K562 (cell line): ENCODE measurements at regions not wholly inside any gene's neighbourhood (a gene's known extent, or its start where the extent isn't known, plus 50 kb on each side); places are given as distances from the start of the nearest gene placed in this dataset.

Experiments
- BRCA1 ChIP-seq, 2 experiments: fragments of 450-650 bp in 1 of 2; sonication (generic) in 1 of 2; formaldehyde crosslinking in 1 of 2; IDR thresholded peaks; 2 replicates each; pipeline versions ENCODE4 v1.5.0 to v1.6.1; 2017 to 2020; ENCODE audit warnings: mild to moderate bottlenecking in 1 of 2, missing genetic modification reagents in 1 of 2
- DDX20 ChIP-seq: fragments of 450-650 bp; IDR thresholded peaks from 2 replicates; pipeline ENCODE4 v1.6.1; 2016; ENCODE audit warnings: missing genetic modification characterization, low read depth, mild to moderate bottlenecking, missing compliant biosample characterization, moderate library complexity
- PHF21A ChIP-seq: fragments of 450-650 bp; IDR thresholded peaks from 2 replicates; pipeline ENCODE4 v1.6.1; 2017; ENCODE audit warnings: low read depth, borderline replicate concordance
- TEAD4 ChIP-seq, 2 experiments: sonication (generic) in 1 of 2; formaldehyde crosslinking in 1 of 2; IDR thresholded peaks; 2 replicates each; pipeline versions ENCODE4 v1.6.1 to v1.8.0; 2012 to 2022; ENCODE audit warnings: borderline replicate concordance in 1 of 2, inconsistent platforms in 1 of 2, low read length in 1 of 2, mild to moderate bottlenecking in 1 of 2, missing genetic modification reagents in 1 of 2
- ZNF274 ChIP-seq: IDR thresholded peaks from 2 replicates; pipeline ENCODE4 v1.6.1; 2011; ENCODE audit warnings: low read depth, mild to moderate bottlenecking, low read length, moderate library complexity, borderline replicate concordance
- ZZZ3 ChIP-seq: fragments of 450-650 bp; IDR thresholded peaks from 2 replicates; pipeline ENCODE4 v1.6.1; 2016; ENCODE audit warnings: antibody characterized with exemption, mild to moderate bottlenecking, moderate library complexity
- TF ChIP-seq, protein P1 (sequence below): sonication (generic); formaldehyde crosslinking; IDR thresholded peaks from 2 replicates; pipeline ENCODE4 v1.8.1; 2022; ENCODE audit warnings: missing genetic modification reagents
- TF ChIP-seq, protein P2 (sequence below), 3 experiments: IDR thresholded peaks in 2 of 3; conservative IDR thresholded peaks in 1 of 3; 2 replicates each; pipeline ENCODE4 v1.5.1; 2011 to 2012; ENCODE audit warnings: low read length in 3 of 3, mild to moderate bottlenecking in 3 of 3, control low read depth in 2 of 3, improper control_type of control experiment in 1 of 3, inconsistent platforms in 1 of 3, low read depth in 1 of 3, mixed read lengths in 1 of 3, moderate library complexity in 1 of 3; ENCODE audit not compliant: insufficient read depth in 2 of 3
- TF ChIP-seq, protein P3 (sequence below): fragments of 450-650 bp; formaldehyde crosslinking; IDR thresholded peaks from 2 replicates; pipeline ENCODE4 v1.4.0; 2020; ENCODE audit warnings: mild to moderate bottlenecking, moderate library complexity
- TF ChIP-seq, protein P4 (sequence below): sonication (generic); formaldehyde crosslinking; IDR thresholded peaks from 2 replicates; pipeline ENCODE4 v1.8.0; 2022; ENCODE audit warnings: mild to moderate bottlenecking, missing genetic modification reagents, borderline replicate concordance
- TF ChIP-seq, protein P5 (sequence below): sonication (generic); formaldehyde crosslinking; IDR thresholded peaks from 2 replicates; pipeline ENCODE4 v1.8.1; 2023; ENCODE audit warnings: mild to moderate bottlenecking, missing genetic modification reagents, moderate library complexity
- TF ChIP-seq, protein P6 (sequence below): fragments of 250-450 bp; sonication (Bioruptor Pico); IDR thresholded peaks from 2 replicates; pipeline ENCODE4 v1.8.0; 2022; ENCODE audit warnings: moderate library complexity, mild to moderate bottlenecking, inconsistent platforms

DNA sequence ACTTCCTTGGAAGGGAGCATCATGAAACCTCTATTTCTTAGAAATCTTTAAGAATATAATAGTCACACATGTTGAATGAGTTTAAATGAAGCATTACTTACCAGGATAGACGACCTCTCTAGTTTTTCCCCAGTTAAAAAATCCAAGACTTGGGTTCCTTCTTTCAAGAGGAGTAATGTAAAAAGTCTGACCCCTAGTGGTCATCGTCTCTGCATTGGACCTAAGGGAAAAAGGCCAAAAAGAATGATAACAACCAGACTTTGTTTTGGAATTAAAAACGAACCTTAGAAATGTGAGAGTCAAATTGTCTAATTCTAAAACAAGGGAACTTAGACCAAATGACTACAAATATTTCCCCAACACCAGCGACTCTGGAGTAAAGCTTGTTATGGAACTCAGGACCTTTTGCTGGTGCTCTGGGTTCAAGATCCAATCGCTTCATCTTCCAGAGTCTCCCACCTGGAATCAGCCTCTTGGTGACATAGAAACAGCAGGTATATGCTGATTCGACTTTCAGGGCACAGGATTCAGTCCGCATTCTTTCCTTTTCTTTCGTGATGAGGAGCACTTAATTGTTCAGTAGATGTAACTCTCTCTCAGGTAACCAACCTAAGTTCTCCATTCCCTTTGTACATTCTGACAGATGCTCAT lies 214.8 kb upstream of the TPRG1 start:
- TF ChIP-seq DDX20 (tag) = no peak
- no peak for TF ChIP-seq BRCA1 (IDR thresholded peaks at IDR 0.05)
- no peak for TF ChIP-seq BRCA1 (CRISPR knock-in tag; IDR thresholded peaks at IDR 0.05)
- TF ChIP-seq, protein P1, sequence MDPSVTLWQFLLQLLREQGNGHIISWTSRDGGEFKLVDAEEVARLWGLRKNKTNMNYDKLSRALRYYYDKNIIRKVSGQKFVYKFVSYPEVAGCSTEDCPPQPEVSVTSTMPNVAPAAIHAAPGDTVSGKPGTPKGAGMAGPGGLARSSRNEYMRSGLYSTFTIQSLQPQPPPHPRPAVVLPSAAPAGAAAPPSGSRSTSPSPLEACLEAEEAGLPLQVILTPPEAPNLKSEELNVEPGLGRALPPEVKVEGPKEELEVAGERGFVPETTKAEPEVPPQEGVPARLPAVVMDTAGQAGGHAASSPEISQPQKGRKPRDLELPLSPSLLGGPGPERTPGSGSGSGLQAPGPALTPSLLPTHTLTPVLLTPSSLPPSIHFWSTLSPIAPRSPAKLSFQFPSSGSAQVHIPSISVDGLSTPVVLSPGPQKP (CRISPR knock-in tag) = no peak
- TF ChIP-seq, protein P2, sequence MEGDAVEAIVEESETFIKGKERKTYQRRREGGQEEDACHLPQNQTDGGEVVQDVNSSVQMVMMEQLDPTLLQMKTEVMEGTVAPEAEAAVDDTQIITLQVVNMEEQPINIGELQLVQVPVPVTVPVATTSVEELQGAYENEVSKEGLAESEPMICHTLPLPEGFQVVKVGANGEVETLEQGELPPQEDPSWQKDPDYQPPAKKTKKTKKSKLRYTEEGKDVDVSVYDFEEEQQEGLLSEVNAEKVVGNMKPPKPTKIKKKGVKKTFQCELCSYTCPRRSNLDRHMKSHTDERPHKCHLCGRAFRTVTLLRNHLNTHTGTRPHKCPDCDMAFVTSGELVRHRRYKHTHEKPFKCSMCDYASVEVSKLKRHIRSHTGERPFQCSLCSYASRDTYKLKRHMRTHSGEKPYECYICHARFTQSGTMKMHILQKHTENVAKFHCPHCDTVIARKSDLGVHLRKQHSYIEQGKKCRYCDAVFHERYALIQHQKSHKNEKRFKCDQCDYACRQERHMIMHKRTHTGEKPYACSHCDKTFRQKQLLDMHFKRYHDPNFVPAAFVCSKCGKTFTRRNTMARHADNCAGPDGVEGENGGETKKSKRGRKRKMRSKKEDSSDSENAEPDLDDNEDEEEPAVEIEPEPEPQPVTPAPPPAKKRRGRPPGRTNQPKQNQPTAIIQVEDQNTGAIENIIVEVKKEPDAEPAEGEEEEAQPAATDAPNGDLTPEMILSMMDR (IDR thresholded peaks at IDR 0.05 in 2 of 3, conservative IDR thresholded peaks at IDR 0.05 in 1 of 3; ENCODE audit: insufficient read depth in 2 of 3, low read depth in 1 of 3, low read length in 3 of 3) = peak; percentile 15 to 65 (median 39); a peak in 3 of 6 replicates
- TF ChIP-seq ZZZ3 = no peak
- TF ChIP-seq PHF21A = no peak
- no peak for TF ChIP-seq ZNF274
- TF ChIP-seq, protein P3, sequence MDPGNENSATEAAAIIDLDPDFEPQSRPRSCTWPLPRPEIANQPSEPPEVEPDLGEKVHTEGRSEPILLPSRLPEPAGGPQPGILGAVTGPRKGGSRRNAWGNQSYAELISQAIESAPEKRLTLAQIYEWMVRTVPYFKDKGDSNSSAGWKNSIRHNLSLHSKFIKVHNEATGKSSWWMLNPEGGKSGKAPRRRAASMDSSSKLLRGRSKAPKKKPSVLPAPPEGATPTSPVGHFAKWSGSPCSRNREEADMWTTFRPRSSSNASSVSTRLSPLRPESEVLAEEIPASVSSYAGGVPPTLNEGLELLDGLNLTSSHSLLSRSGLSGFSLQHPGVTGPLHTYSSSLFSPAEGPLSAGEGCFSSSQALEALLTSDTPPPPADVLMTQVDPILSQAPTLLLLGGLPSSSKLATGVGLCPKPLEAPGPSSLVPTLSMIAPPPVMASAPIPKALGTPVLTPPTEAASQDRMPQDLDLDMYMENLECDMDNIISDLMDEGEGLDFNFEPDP (CRISPR knock-in tag) = no peak
- TF ChIP-seq, protein P4, sequence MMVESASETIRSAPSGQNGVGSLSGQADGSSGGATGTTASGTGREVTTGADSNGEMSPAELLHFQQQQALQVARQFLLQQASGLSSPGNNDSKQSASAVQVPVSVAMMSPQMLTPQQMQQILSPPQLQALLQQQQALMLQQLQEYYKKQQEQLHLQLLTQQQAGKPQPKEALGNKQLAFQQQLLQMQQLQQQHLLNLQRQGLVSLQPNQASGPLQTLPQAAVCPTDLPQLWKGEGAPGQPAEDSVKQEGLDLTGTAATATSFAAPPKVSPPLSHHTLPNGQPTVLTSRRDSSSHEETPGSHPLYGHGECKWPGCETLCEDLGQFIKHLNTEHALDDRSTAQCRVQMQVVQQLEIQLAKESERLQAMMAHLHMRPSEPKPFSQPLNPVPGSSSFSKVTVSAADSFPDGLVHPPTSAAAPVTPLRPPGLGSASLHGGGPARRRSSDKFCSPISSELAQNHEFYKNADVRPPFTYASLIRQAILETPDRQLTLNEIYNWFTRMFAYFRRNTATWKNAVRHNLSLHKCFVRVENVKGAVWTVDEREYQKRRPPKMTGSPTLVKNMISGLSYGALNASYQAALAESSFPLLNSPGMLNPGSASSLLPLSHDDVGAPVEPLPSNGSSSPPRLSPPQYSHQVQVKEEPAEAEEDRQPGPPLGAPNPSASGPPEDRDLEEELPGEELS (CRISPR knock-in tag) = no peak
- TF ChIP-seq, protein P5, sequence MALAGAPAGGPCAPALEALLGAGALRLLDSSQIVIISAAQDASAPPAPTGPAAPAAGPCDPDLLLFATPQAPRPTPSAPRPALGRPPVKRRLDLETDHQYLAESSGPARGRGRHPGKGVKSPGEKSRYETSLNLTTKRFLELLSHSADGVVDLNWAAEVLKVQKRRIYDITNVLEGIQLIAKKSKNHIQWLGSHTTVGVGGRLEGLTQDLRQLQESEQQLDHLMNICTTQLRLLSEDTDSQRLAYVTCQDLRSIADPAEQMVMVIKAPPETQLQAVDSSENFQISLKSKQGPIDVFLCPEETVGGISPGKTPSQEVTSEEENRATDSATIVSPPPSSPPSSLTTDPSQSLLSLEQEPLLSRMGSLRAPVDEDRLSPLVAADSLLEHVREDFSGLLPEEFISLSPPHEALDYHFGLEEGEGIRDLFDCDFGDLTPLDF (CRISPR knock-in tag) = no peak
- TF ChIP-seq, protein P6, sequence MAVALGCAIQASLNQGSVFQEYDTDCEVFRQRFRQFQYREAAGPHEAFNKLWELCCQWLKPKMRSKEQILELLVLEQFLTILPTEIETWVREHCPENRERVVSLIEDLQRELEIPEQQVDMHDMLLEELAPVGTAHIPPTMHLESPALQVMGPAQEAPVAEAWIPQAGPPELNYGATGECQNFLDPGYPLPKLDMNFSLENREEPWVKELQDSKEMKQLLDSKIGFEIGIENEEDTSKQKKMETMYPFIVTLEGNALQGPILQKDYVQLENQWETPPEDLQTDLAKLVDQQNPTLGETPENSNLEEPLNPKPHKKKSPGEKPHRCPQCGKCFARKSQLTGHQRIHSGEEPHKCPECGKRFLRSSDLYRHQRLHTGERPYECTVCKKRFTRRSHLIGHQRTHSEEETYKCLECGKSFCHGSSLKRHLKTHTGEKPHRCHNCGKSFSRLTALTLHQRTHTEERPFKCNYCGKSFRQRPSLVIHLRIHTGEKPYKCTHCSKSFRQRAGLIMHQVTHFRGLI = no peak
- TF ChIP-seq TEAD4 (IDR thresholded peaks at IDR 0.05; ENCODE audit: low read length) = no peak
- TF ChIP-seq TEAD4 (CRISPR knock-in tag; IDR thresholded peaks at IDR 0.05; ENCODE audit: borderline replicate concordance) = no peak
